K562 (cell line): ENCODE measurements at regions not wholly inside any gene's neighbourhood (a gene's known extent, or its start where the extent isn't known, plus 50 kb on each side); places are given as distances from the start of the nearest gene placed in this dataset.
"Not testable (repeated sequence)": the region's sequence is repeated elsewhere in the genome, so short reads cannot be mapped to it uniquely, and the experiment has no call there.

Source experiments
- ATAC-seq: fragments of 200-7000 bp; cut with Tn5 transposase; 3 replicates; pipeline ENCODE4 v1.9.1; 2020; ENCODE audit warnings: moderate library complexity
- BruUV-seq: library from RNA; stranded (reverse); fragments of 400-500 nt; replicated peaks from 2 replicates; lab custom pipeline; 2021; lab: Mats Ljungman, UMichigan
- CTCF ChIA-PET: fragments of 300-600 bp; formaldehyde crosslinking; extraction: SDS; loops from one replicate; lab custom pipeline; 2021; ENCODE audit warnings: low intra/inter-chr PET ratio; lab: Yijun Ruan, JAX
- POLR2A ChIA-PET: fragments of 300-600, 350-650 bp; sonication (Branson Sonifier 250); formaldehyde crosslinking; extraction: SDS; loops from one replicate; lab custom pipeline; 2021; ENCODE audit warnings: antibody characterized with exemption, inconsistent platforms; lab: Yijun Ruan, JAX
- DNase-seq, 4 experiments: peaks; one replicate each; pipeline versions ENCODE4 v3.0.0 to v3.0.0-alpha.2; 2011 to 2018; ENCODE audit warnings: low spot score in 3 of 4, mixed read lengths in 3 of 4; ENCODE audit errors: extremely low read depth in 1 of 4
- FAIRE-seq: peaks from 2 replicates; lab custom pipeline; 2011; peaks lifted over from hg19 to GRCh38; lab: Jason Lieb, UNC
- H2AFZ ChIP-seq: 2 replicates; pipeline ENCODE4 v1.6.0; 2011; ENCODE audit warnings: low read depth, low read length, control low read depth, inconsistent platforms
- H3K27ac ChIP-seq: fragments of 200-600 bp; 3 replicates; pipeline ENCODE4 v1.8.0; 2011; ENCODE audit warnings: low read depth, mild to moderate bottlenecking, control low read depth, inconsistent platforms, low read length, moderate library complexity, mixed read lengths; ENCODE audit errors: extremely low read depth
- H3K27me3 ChIP-seq, 2 experiments: fragments of 300-600 bp in 1 of 2; 2 replicates in 1 of 2; 3 replicates in 1 of 2; pipeline versions ENCODE4 v1.6.0 to v1.8.0; 2011; ENCODE audit warnings: inconsistent platforms in 2 of 2, low read length in 2 of 2, mild to moderate bottlenecking in 1 of 2, mixed read lengths in 1 of 2, moderate library complexity in 1 of 2; ENCODE audit not compliant: control insufficient read depth in 2 of 2, insufficient read depth in 2 of 2
- H3K36me3 ChIP-seq: fragments of 300-600 bp; 3 replicates; pipeline ENCODE4 v1.8.0; 2011; ENCODE audit warnings: mild to moderate bottlenecking, low read length, inconsistent platforms; ENCODE audit not compliant: control insufficient read depth, insufficient read depth
- H3K4me1 ChIP-seq, 2 experiments: fragments of 200-600 bp in 1 of 2; replicated peaks in 1 of 2; 2 replicates in 1 of 2; 3 replicates in 1 of 2; pipeline versions ENCODE4 v1.5.1 to v1.8.0; 2011; ENCODE audit warnings: inconsistent platforms in 2 of 2, low read length in 2 of 2, mild to moderate bottlenecking in 1 of 2, mixed read lengths in 1 of 2, moderate library complexity in 1 of 2; ENCODE audit not compliant: control insufficient read depth in 2 of 2, insufficient read depth in 2 of 2
- H3K4me2 ChIP-seq: 2 replicates; pipeline ENCODE4 v1.6.1; 2011; ENCODE audit warnings: low read length, control low read depth, inconsistent platforms, mixed read lengths; ENCODE audit not compliant: insufficient read depth
- H3K4me3 ChIP-seq: fragments of 200-600 bp; sonication (generic), shearing (Covaris generic); 2 replicates; pipeline ENCODE4 v1.5.1; 2016; ENCODE audit warnings: control low read depth, inconsistent platforms
- H3K79me2 ChIP-seq: fragments of 200-600 bp; 3 replicates; pipeline ENCODE4 v1.8.0; 2011; ENCODE audit warnings: low read length, inconsistent platforms; ENCODE audit not compliant: control insufficient read depth, insufficient read depth
- H3K9ac ChIP-seq, 2 experiments: 2 replicates each; pipeline versions ENCODE4 v1.6.0 to v1.6.1; 2011; ENCODE audit warnings: low read depth in 2 of 2, low read length in 2 of 2, control low read depth in 1 of 2, inconsistent platforms in 1 of 2, mild to moderate bottlenecking in 1 of 2, mixed read lengths in 1 of 2; ENCODE audit not compliant: insufficient read depth in 1 of 2
- H3K9me1 ChIP-seq: one replicate; pipeline ENCODE4 v1.6.0; 2011; ENCODE audit warnings: inconsistent platforms, mild to moderate bottlenecking, low read length, moderate library complexity; ENCODE audit not compliant: control insufficient read depth, insufficient read depth
- H3K9me3 ChIP-seq: replicated peaks from 2 replicates; pipeline ENCODE4 v1.5.1; 2011; ENCODE audit warnings: low read depth, low read length, inconsistent platforms; ENCODE audit not compliant: control insufficient read depth, insufficient read depth
- H4K20me1 ChIP-seq: replicated peaks from 2 replicates; pipeline ENCODE4 v1.6.1; 2011; ENCODE audit warnings: low read length, inconsistent platforms, mixed read lengths; ENCODE audit not compliant: control insufficient read depth, insufficient read depth
- ATF7 ChIP-seq: fragments of 450-650 bp; IDR thresholded peaks from 2 replicates; pipeline ENCODE4 v1.7.1; 2014; ENCODE audit warnings: mild to moderate bottlenecking, moderate library complexity
- CCNT2 ChIP-seq: IDR thresholded peaks from 2 replicates; pipeline ENCODE4 v1.6.1; 2011; ENCODE audit warnings: borderline replicate concordance, low read depth, mild to moderate bottlenecking, moderate library complexity, mixed read lengths, low read length; ENCODE audit not compliant: insufficient read length; ENCODE audit errors: extremely low read depth
- E2F8 ChIP-seq: fragments of 450-650 bp; IDR thresholded peaks from 2 replicates; pipeline ENCODE4 v1.7.1; 2018; ENCODE audit warnings: mild to moderate bottlenecking, low read depth; ENCODE audit not compliant: partially characterized antibody
- ESRRB ChIP-seq: fragments of 250-450 bp; sonication (Bioruptor Pico); IDR thresholded peaks from 2 replicates; pipeline ENCODE4 v1.5.0; 2020; ENCODE audit warnings: mild to moderate bottlenecking, moderate library complexity, borderline replicate concordance
- MAFF ChIP-seq: IDR thresholded peaks from 2 replicates; pipeline ENCODE4 v1.6.1; 2012; ENCODE audit warnings: low read length, improper control_type of control experiment
- NCOA1 ChIP-seq: fragments of 450-650 bp; IDR thresholded peaks from 2 replicates; pipeline ENCODE4 v1.6.1; 2016; ENCODE audit warnings: low read depth
- SREBF2 ChIP-seq: sonication (generic); formaldehyde crosslinking; IDR thresholded peaks from 2 replicates; pipeline ENCODE4 v1.4.0; 2020; ENCODE audit warnings: mild to moderate bottlenecking, missing genetic modification reagents
- ZBTB33 ChIP-seq: sonication (generic); formaldehyde crosslinking; IDR thresholded peaks from 2 replicates; pipeline ENCODE4 v1.8.1; 2023; ENCODE audit warnings: mild to moderate bottlenecking, missing genetic modification reagents
- ZNF384 ChIP-seq: IDR thresholded peaks from 2 replicates; pipeline ENCODE4 v1.6.1; 2012; ENCODE audit warnings: low read depth, low read length, improper control_type of control experiment
- WGBS: fragments of 100-300 bp; shearing (Covaris generic); methylation state at CpG from one replicate; pipeline ENCODE4 v1.1.6; 2016; ENCODE audit warnings: low coverage, mixed read lengths; ENCODE audit not compliant: insufficient coverage; ENCODE audit errors: missing lambda C conversion rate; 5-methylcytosine and 5-hydroxymethylcytosine counted together
- in situ Hi-C: fragments of 300-500 bp; cut with MboI; formaldehyde crosslinking; loops from 4 replicates; pipeline ENCODE4 v1.15.0; 2018; ENCODE audit warnings: inconsistent platforms, mixed read lengths
- intact Hi-C: fragments of 100-400 bp; cut with micrococcal nuclease; formaldehyde crosslinking; loops from 2 replicates; pipeline ENCODE4 v1.14.2; 2022

- POLR2A ChIA-PET, result interaction anchor here (0.6 kb wide), 1 partner anchor 19 kb away, joined by 3 read pairs; no protein-coding TSS in a partner anchor
- CTCF ChIA-PET, H3K27ac ChIP-seq, DNase-seq, in situ Hi-C loops, H4K20me1 ChIP-seq, H3K9me1 ChIP-seq, H3K27me3 ChIP-seq, BruUV-seq, H3K9ac ChIP-seq, H3K79me2 ChIP-seq, ATAC-seq, H3K36me3 ChIP-seq, H2AFZ ChIP-seq, H3K4me1 ChIP-seq, FAIRE-seq, H3K4me2 ChIP-seq, H3K4me3 ChIP-seq, intact Hi-C loops, H3K9me3 ChIP-seq: not testable (repeated sequence)
- 100% methylated on average over 1 of the region's 47 CpGs for WGBS
- TF ChIP-seq ZBTB33, result peak; percentile 61; the same call in 1 of the 2 replicates
Observed at GRCh38 chr2:195547268-195547840, 109.7 kb upstream of the SLC39A10 start.

- Histone ChIP-seq H3K27ac (no peak overlapping the region), H3K27me3 (no peaks in the 10 kb centered on the region), H3K4me1 (no peaks in the 10 kb centered on the region), H3K9ac (no peak overlapping the region), H3K4me3 (no peak overlapping the region), H3K9me3 (peaks cover 8% of the 10 kb centered on the region), H3K36me3 (no peaks in the 10 kb centered on the region), H2AFZ (no peak overlapping the region), H3K9me1 (no peaks in the 10 kb centered on the region), H4K20me1 (no peaks in the 10 kb centered on the region), H3K79me2 (no peaks in the 10 kb centered on the region), H3K4me2 (no peak overlapping the region)
- ChIA-PET POLR2A (no interaction called here), CTCF (no interaction called here)
- in situ Hi-C loops (no loop called here), intact Hi-C loops (no loop called here)
- ATAC-seq (no peak), DNase-seq (no peak), FAIRE-seq (no peak)
- WGBS, result 81% methylated on average over 3 of the region's 3 CpGs
- BruUV-seq, result no TSS peak
- TF ChIP-seq E2F8, result no peak
- TF ChIP-seq ZNF384, result no peak
- no peak for TF ChIP-seq MAFF
- TF ChIP-seq ATF7, result no peak
- TF ChIP-seq CCNT2, result no peak
- TF ChIP-seq ESRRB, result no peak
- TF ChIP-seq SREBF2 (CRISPR knock-in tag), result no peak
- TF ChIP-seq NCOA1, result no peak
Observed at GRCh38 chr2:195545811-195546210, 111.2 kb upstream of the SLC39A10 start.
